SK-N-SH treated with all-trans-retinoic acid at 6 μM for 48 hours (cell line): ENCODE measurements at regions not wholly inside any gene's neighbourhood (a gene's known extent, or its start where the extent isn't known, plus 50 kb on each side); places are given as distances from the start of the nearest gene placed in this dataset.

ENCODE experiments used
- ESRRG ChIP-seq: fragments of 250-450 bp; sonication (Bioruptor Pico); IDR thresholded peaks from 2 replicates; pipeline ENCODE4 v1.6.1; 2021; ENCODE audit warnings: mild to moderate bottlenecking
- OSR1 ChIP-seq: fragments of 250-450 bp; sonication (Bioruptor Pico); IDR thresholded peaks from 2 replicates; pipeline ENCODE4 v1.8.0; 2022; ENCODE audit warnings: moderate library complexity, mild to moderate bottlenecking, inconsistent platforms
- PATZ1 ChIP-seq: fragments of 250-450 bp; sonication (Bioruptor Pico); IDR thresholded peaks from 2 replicates; pipeline ENCODE4 v1.8.0; 2020; ENCODE audit warnings: mild to moderate bottlenecking, moderate library complexity, borderline replicate concordance

- TF ChIP-seq PATZ1 (no peak), OSR1 (CRISPR knock-in tag) (no peak), ESRRG (CRISPR knock-in tag) (no peak)
These were observed 173.5 kb downstream of the ZIC1 start for GRCh38 chr3:147582642-147583041.
